GM18519 (cell line): ENCODE measurements at regions not wholly inside any gene's neighbourhood (a gene's known extent, or its start where the extent isn't known, plus 50 kb on each side); places are given as distances from the start of the nearest gene placed in this dataset.

Experiments used
- ATAC-seq: cut with Tn5 transposase; IDR thresholded peaks from one replicate; pipeline ENCODE4 v1.9.1; 2021; ENCODE audit warnings: mild to moderate bottlenecking, moderate library complexity; ENCODE audit not compliant: unreplicated experiment, low FRiP score

DNA sequence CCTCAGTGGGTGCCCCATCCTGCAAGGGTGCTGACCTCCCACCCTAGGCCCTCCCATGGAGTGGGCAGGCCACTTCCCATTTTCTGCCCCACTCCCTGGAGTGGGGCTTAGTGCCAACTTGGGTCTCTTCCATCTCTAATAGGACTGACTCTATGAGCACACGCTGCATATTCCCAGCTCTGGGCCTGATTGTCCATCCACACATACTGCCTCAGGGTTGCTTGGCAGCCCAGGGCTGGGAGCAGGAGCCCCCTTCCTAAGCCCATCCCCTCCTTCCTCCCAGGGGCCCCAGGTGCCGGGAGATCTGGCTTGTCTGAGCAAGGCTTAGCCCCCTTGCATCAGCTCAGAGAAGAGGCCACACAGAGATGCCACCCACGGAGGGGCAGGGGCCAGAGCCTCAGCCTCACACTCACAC is 55.1 kb downstream of the PJA1 start:
- ATAC-seq = no peak

DNA sequence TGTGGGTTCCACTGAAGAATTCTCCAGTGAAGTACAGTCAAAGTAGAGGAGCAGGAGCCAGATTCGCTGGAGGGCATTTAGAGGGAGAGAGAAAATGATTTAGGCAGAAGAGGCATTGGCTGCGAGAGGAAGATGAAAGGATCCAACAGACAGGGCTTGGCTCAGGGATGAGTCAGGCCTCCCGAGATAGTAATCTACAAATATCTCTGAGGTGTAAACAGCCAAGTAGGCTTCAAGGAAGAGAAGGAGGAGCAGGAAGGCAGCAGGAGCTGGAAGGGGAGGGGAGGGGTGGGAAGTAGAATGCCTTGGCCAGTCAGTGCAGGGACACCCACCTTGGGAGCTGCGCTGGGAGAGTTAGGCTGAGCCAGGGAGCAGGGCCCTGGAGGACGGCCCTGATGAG is 55.5 kb downstream of the PJA1 start:
- no peak for ATAC-seq

DNA sequence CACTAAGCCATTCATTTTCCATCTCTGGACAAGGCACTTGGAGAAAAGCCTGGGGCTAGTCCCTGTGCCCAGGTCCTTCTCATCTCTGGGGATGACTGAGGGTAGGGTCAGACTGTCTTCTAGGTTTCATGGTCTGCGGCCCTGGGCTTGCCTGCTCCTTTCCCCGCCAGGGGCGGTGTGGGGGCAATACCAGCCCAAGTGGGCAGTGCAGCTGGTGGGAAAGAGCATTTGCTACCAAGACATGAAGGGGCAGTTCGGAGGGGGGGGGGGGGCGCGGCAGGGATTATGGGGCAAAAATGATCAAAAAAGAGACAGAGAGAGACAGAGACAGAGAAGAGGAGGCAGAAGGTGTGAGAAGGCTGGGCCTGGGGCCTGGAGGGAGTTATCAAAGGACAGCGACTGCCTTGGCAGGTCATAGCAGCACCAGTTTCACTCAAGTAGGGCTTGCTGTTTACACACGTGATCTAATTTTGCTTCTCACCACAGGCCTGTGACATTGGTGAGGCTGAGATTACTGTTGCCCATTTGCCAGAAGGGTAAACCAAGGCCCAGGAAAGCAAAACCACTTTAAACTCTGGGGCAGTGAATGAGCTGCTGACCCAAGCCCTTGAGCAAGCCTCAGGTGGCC is 56.1 kb downstream of the PJA1 start:
- ATAC-seq = no peak

DNA sequence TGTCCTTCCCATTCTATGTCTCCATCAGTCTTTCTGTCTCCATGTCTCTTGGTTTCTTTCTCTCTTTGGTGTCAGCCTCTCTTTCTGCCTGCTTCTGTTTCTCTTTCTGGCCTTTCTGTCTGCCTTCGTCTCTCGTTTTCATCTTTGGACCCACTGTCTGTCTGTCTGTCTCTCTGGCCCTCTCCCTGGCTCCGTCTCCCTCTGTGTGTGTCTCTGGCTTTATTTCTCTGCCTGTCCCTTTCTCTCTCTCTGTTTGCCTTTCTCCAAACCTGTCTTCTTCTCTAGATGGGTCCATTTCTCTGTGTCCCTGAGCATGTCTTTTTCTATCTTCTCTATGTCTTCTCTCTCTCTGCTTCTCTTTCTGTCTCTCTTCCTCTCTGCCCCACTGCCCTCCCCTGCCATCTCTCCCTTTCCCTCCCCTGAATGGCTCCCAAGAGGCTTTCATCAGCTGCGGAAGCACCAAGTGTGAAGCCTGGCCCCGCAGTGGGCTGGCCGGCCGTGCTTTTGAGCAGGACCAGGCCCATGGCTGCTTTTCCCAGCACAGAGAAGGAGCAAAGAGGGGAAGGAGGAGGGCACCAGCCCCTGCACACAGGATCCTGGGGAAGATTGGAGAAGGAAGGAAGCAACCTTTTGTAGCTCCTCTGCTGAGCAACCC is 57.4 kb downstream of the PJA1 start:
- ATAC-seq = no peak

DNA sequence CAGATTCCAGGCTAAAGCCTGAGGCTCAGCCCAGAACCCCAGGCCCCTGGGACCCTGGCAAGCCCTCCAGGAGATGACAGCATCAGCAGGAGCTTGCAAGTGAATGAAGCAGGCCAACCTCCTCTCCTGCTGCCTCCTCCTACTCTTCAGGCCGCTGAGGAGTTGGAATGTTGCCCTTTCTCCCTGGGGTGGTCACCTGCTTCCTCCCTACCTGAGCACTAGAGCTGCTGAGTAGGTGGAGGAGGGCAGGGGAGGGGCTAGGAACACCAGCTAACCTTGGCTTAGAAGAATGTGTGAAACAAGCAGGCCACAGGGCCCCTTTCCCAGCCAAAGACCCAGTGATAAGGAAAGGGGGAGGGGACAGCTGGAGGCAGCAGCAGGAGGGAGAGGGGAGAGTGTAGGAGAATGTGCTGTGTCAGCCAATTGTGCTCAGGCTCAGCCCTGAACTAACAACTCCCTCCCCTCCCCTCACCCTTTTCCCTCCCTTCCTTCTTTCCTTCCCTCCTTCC is 58.0 kb downstream of the PJA1 start:
- no peak for ATAC-seq

DNA sequence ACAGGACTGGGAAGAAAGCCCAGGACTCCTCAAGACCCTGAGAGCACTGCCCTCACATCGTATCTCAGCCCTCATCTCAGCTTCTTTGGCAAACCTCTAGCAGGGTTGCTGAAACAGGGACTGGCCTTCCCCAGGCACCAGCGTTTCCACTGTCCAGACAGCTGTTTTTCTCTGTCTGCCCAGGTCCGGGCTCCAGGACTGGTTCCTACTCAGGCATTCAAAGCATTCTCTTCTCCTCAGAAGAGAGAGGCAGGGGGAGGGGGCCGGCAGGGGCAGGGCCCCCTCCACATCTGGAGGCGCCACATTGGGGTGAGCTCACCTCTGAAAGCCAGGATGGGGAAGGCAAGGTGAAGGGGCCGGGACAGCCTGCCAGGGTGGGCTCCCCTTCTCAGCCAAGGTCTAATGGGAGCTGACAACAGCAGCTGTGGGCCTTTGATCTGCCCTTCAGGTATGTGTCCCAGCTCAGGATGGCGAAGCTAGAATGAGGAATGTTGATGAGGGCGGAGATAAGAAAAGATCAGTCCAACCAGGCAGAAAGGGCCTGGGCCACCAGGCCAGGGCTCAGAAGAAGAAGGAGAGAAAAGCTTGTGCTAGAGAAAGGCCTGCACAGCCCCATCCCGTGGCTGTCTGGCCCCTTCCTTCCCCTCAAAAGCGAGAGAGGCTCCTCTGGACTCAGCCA is 60.4 kb downstream of the PJA1 start:
- no peak for ATAC-seq

DNA sequence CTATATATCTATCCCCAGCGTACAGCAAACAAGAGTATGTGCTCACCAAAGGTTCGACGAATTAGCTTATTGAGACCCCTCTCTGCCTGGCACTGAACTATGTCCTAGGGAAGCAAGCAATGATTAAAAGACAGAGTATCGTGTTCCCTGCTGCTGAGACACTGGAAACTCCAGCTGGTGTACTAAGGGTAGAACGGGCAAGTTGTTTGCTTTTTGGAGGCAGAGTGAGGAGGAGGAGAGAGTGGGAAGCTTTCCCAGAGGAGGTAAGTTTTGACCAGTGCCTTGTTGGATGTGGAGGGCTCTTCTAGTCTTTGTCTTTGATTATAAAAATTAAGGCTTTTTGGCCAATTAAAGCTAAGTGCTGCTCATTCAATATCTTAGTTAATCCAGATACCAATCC is 61.7 kb downstream of the PJA1 start:
- no peak for ATAC-seq

DNA sequence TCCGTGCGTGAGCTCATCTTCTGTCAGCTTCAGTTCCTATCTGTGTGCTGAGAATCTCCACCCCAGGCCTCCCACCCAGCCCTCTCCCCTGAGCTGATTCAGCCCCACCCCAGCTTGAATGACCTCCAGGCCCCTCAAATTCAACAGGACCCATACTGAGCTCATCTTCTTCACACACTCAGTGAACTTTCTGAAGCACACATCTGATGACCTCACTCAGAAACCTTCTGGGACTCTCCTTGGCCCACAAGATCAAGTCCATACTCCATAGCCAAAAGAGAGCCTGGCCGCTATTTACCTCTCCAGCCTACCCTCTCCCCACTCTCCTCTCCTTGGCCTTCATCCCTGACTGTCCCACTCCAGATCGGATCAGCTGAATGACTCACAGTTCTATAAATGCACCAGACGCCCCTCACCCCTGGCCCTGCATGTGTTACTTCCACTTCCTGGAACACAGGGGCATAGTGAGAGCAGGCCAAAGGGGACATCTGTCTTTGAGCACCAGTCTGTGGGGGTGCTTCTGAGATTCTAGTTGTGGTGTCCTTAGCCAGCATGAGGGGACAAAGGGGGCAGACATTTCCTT is 62.5 kb downstream of the PJA1 start:
- ATAC-seq = no peak

DNA sequence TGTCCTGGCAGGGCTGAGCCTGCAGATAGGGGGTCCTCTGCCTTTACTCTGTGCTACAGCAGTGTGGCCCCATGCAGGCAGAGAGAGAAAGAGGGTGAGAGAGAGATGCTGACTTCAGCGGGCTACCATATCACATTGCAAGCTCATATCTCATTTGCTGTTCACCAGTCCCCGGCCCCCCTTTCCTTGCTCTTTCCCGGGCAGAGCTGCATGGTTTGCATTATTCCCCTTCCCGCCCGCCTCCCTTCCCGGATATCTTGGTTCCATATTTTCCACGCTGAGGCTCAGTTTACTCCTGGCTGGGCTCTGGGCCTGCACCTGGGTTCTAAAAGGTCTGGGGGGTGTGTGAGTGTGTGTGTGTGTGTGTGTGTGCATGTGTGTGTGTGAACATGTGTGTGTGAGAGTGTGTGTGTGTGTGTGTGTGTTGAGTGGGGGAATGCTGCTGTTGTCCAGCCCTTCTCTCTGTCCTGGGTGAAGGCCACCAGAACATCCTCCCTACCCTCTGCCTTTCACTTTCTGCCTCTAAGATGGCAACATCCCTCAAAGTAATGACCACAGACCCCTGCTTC is 63.5 kb downstream of the PJA1 start:
- no peak for ATAC-seq

DNA sequence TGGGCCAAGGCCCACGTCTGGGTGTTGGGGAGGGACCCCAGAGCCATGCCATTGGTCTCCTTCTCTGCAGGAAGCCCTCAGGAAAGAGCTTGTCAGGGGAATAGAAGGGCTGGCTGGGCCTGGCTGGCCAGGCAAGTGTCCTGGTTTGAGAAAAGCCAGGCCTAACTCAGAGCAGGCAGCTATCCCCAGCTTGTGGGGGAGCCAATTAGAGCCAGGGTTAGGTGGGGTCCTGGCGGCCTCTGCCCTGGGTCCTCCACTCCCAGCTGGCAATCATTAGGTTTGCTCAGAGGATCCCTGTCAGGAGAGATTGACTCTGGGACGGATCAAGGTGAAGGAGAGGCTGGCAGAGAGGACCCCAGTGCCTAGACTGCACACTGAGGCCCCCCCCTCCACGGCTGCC is 64.8 kb downstream of the PJA1 start:
- no peak for ATAC-seq

DNA sequence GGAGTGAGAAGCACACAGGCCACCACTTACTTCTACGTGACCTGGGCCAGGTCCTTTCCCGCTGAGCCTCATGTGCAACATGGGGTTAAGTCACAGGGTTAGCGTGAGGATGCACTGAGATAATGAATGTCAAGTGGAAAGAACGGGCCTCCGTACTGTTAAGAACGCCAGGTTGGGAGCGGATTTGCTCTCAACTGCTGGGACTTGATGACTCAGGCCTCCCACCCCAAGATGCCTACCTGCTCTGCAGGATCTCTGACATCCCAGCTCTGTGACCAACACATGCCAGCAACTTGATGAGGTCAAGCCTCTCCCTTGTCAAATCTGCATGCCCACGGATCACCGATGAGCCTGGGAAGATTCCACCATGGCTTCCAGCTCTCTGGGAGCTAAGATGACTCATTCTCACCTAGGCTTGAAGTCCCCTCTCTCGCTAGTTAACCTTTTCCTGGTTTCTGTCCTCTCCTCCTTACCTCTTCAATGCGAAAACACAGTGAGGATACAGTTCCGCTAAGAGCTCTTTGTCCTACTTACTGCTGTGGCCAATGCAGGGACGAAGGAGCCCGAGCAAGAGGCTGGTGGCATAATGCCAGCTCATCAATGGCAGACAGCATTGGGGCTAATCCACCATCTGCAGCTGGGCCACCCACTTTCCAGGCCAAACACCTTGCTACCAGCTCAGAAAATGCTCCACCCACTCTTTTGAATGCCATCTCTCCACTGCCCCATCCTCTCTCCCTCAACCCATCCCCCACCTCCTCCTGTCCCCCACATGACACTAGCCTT is 67.6 kb downstream of the PJA1 start:
- no peak for ATAC-seq

DNA sequence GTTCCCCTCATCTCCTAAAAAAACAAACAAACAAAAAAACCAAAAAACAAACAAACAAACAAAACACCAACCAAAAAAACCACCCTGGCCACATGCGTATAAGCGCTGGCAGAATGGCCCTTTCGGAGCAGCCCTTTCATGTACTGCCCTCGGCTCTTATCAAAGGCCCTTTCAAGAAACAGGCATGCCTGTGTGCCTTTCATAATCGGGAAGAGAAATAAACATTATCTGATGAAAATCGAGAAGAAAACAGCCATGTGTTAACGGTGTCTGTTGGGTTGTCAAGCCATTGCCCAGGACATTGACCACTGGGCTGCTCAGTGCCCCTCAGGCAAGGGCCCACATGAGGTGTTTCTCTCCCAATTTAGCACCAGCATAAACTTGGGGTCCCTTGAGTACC is 68.3 kb downstream of the PJA1 start:
- ATAC-seq = no peak

DNA sequence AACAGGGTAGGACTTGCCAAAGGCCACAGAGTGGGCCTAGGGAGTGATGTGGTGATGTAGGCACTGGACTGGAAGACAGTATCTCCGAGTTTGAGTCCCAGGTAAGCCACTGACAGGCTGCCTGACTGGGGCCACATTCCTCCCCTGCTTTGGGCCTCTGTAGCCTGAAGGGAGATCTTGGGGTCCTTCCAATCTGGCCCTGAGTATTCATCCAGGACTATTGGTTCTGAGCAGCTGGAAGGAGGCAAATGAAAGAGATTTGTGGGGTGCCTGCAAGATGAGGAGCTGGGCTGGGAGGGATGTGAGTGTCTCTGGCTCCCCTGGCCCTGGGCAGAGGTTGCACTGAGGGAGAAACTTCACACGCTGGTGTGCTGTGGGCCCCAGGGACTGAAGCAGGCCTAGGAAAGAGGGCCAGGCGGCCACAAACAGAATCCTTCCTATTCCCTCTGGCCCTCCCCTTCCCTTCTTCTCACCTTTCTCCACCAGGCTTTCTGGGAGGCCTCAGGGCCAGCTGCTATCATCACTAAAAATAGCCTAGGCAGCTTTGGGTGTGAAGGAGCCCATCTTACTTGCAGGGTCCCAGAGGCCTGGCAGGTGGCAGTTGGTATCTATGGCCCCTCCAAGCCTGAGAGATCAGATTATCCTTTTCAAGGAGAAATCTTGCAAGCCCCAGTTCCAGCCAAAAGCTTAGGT is 70.1 kb downstream of the PJA1 start:
- no peak for ATAC-seq

DNA sequence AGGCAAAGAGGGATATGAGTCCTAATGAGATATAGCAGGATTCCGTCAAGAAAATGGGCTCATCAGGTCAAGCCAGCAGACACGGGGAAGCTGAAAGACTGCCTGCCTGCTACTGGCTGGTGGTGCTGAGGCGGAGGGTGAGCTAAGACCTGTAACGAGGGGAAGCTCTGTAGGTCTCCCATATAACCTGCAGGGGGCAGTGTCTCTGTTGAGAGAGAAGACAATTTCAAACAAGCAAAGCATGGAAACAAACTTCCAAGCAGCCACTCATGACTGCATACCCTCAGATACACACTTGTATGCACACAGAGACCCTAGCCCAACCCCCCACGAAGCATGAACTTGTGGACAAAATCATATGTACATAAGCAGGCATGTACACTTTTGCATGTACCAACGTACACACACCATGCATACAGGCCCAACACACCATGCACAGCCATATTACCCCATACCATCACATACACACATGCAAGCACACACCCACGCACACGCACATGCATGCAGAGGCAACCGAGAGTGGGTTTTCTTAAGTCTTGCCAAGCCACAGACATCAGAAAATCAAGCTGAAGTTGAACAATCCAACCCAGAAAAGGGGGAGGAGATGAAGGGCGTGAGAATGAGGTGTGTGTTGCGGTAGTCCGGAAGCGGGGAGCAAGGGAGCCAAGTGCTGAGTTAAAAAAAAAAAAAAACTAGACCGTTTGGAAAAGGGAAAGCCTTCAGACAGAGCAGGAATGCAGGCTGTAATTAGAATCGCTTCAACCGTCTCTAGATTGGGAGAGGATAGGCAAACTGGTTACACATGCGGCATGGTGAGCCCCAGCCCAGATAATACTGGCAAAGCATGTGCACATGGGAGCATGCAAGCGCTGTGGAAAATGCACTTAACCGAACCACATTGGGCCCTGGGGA is 71.0 kb downstream of the PJA1 start:
- ATAC-seq = peak; percentile 54

DNA sequence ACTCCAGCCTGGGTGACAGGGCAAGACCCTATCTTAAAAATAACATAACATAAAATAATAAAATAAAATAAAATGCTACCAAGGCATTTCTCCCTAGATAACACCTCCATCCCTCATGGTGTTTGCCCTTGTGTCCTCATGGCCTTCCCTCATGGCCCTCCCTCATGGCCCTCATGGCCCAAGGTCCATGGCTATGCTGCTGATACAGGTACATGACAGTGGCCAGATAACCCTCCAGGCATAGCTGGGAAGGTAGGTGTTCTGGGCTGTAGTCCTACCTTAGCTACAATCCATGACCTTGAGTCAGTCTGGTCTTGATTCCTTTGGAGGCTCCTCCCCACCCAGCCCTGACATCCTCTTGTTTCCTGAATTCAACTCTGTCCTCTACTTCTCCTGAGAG is 75.2 kb downstream of the PJA1 start:
- ATAC-seq = no peak

DNA sequence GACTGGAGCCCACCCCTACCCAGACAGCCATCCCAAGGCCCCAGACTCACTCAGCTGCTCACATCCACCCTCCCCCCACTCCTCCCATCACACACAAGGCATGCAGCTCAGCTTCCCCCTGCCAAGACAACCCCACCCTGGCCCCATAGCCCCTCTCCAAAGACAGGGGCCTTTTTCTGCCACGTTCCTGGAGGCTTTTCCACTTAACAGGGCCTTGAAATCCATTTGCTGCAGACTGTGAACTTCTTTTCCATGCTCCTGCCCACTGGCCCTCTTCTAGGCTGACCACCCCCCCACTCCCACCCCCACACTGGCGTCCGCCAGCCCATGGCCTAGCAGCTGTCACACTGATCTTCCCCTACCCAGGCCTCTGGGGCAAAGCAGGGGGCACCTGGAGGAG is 76.0 kb downstream of the PJA1 start:
- ATAC-seq = no peak

DNA sequence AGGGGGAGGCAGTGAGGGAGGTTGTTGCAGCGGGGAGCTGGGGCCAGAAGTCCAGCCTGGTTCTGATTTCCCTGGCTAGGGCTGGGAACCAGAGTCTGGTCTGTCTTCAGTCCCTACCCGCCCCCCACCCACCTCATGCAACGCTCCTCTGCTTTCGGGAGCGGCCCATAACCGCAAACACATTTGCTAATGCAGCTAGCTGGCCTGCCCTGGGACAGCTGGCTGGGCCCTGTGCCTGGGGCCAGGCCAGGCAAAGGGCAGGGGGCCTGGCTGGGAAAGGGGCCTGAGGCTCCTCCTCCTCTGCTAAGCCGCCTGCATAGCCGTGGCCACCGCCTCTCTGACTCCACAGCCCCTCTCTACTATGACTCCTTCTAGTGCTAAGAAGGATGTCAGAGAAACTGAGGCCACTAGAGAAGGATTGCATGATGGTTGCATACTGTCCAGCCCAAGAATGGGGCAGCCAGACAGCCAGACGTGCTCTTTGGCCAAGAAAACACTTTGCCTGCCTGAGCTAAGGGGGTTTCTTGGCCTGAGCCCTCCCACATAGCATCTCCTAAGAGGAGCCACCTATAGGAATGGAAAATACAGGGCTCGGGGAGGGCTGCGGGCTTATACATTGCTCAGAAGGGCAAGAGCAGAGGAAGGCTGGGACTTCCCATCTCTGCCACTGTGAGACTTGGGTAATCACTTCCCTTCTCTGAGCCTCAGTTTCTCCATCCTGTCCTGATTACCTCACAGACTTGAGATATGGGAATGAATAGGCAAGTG is 76.9 kb downstream of the PJA1 start:
- ATAC-seq = no peak

DNA sequence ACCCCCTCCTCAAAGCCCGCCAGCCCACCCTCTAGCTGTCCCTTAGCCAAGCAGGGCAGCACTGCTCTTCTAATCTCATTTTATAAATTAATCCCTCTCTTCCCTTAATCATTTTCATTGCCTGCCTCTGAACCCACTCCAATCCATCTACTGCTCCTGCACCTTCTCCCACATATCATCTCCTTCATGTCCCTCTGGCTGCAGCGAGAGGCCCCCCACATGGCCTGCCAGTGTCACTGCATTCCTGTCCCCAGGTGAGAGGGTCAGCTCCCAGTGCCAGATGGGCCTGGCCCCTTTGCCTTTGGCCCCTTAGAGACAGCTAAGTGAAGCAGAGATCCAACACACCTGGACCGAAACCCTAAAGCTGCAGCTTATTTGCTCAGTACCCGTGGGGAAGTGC is 79.4 kb downstream of the PJA1 start:
- no peak for ATAC-seq
